SK-N-MC (cell line): ENCODE measurements at regions not wholly inside any gene's neighbourhood (a gene's known extent, or its start where the extent isn't known, plus 50 kb on each side); places are given as distances from the start of the nearest gene placed in this dataset.

Experiments
- EZH2 ChIP-seq: fragments of 200-600 bp; sonication (generic); IDR thresholded peaks from one replicate; pipeline ENCODE4 v1.6.1; 2017; ENCODE audit warnings: antibody characterized with exemption
- POLR2AphosphoS5 ChIP-seq: IDR thresholded peaks from 2 replicates; pipeline ENCODE4 v1.6.1; 2012; ENCODE audit warnings: mild to moderate bottlenecking, low read depth, low read length, borderline replicate concordance

- TF ChIP-seq POLR2AphosphoS5 (no peak), EZH2 (no peak)
Measured at GRCh38 chr10:45180946-45181875, 134.2 kb downstream of the OR13A1 start.
